GM21786 (cell line): ENCODE measurements at regions not wholly inside any gene's neighbourhood (a gene's known extent, or its start where the extent isn't known, plus 50 kb on each side); places are given as distances from the start of the nearest gene placed in this dataset.
"Not testable (repeated sequence)": the region's sequence is repeated elsewhere in the genome, so short reads cannot be mapped to it uniquely, and the experiment has no call there.

ENCODE experiments used
- ATAC-seq: cut with Tn5 transposase; IDR thresholded peaks from one replicate; pipeline ENCODE4 v1.9.1; 2021; ENCODE audit not compliant: unreplicated experiment

DNA sequence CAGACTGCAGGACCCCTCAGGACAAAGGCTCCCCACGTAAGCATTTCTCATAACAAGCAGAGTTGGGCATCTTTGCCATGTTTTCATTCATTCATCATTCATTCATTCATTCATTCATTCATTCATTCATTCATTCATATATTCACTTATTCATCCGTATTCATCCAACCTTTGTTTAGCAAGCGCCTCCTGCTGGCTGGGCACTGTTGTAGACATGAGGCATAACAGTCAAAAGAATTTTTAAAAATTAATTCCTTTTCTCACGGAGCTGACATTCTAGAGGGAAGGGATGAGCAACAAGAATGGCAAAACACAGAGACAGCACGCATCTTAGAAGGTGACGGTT, 351.7 kb upstream of the TNRC6C start:
- ATAC-seq, result no peak

DNA sequence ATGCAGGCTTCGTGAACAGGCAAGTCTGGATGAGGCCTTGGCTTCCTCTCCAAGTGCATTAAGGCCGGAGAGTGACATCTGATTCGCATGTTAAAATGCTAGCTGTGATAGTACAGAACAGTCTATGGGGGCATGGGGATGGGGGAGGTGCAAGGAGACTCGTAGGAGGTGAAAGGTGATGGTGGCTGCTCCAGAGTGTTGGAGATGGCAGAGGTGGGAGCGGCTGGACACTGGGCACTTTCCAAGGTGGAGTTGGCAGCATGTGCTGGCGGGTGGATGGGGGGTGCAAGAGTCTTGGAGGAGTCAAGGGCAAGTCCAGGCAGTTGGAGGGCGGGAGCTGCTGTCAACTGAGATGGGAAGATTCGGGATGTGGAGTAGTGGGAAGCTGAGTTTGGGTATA, 350.9 kb upstream of the TNRC6C start:
- no peak for ATAC-seq

DNA sequence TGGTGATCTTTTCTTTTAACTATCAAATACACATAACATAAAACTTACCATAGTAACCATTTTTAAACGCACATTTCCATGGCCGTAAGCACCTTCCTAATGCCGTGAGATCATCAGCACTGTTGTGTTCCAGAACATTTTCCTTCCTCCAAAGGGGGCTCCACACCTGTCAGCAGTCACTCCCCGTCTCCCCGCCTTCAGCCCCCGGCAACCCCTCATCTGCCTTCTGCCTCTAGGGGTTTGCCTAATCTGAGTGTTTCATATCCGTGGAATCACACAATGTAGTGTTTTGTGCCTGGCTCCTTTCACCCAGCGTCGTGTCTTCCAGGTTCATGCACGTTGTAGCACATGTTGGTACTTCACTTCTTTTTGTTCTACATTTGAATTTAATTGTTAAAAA, 350.1 kb upstream of the TNRC6C start:
- no peak for ATAC-seq

DNA sequence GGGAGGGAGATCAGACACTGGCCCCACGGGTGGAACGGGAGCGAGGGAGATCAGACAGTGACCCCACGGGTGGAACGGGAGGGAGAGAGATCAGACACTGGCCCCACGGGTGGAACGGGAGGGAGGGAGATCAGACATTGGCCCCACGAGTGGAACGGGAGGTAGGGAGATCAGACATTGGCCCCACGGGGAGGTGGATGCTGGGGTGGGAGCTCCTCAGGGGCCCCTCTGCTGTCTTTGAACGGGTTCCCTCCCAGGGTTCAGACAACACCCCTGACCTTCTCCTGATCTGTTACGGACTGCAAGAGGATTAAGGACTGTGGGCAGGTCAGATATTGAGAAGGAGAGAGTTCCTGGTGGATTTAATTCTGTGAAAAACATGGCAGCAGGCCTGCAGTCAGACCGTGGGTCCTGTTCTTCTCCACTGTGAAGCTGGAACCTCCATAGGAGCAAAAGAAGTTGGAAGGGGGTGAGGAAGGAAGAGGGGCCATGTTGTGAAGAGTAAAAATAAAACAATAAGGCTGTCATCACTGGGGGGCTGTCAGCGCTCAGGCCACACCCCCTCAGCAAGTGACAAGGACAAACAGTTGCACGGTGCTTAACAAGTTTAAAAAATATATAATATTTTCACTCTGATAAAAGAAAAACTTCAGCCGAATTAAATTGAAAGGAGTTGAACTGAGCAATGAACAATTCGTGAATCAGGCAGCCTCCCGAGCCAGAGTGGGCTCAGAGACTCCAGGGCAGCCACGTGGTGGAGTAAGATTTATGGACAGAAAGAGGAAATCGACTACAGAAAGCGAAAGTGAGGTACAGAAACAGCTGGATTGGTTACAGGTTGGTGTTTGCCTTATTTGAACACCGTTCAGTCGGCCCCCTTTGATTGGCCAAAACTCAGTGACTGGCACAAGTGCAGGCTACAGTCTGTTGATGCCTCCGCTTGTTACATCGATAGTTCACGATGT, 348.7 kb upstream of the TNRC6C start:
- ATAC-seq, result no peak

DNA sequence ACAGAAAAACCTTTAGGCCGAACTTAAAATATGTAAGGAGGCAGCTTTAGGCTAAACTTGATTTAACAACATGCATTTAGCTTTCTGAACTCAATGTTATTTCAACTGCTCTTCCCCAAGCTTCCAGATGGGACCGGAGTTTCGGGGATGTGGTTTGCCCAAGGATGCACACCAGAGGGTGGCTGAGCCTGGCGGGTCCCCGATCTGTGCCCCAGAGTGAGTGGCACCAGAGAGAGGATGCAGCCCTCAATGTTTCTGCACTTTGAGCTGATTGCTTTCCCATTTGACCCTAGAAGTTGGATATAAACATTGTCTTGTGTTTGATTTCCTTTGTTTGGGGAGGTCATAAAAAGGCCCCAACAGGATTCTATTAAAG, 348.0 kb upstream of the TNRC6C start:
- no peak for ATAC-seq

DNA sequence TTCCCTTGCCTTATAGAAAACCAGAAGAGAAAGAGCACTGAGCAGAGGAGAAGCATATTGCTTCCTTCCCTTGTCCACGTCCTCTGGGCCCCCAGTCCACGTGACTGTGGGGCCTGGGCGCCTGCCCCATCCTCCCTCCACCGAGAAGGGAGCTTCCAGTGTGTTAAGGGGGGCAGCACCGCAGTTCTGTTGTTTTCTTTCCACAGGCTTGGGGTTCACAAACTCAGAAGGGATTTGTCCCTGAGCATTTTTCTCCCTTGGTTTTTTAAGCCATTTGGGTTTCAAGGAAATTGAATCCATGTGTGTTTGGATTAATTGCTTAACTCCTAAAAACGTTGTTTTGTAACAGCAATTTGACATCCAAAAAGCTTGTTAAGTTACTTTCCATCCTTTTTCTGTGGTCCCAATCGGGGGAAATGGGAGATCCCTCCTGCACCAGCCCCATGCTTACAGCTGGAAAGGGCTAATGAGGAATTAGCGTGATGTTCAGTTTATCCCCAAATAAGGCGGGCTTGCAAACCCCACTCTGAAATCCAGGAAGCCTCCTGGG, 347.5 kb upstream of the TNRC6C start:
- ATAC-seq, result no peak

DNA sequence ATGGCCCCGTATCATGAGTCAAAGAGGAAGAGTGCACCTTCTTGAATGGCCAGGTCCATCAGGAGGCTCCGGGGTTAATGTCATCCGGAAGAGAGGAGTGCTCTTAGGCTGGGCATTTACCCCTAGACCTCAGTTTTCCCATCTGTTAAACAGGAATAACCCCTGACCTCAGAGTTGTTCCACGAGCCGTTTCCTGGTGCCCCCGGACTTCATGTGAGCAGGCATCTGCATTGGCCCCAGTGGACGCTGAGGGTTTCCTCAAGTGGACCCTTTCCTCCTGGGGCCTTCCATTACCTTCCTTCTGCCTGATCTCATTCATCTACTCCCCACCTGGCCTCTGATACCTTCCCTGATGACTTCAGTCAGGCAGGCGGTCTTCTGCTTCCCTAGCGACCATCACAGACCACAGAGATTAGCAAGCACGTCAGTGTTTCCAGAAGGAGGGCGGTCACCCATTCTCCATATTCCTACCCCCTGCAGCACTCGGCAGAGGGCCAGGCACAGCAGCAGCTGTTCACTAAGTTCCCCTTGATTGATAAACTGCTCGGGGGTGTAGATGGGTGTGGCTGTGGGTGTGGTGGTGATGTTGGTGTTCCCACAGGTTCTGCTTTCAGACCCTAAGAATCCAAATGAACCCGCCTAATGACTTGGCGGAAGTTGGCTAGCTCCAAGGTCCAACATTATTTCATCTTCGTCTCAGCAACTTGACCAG, 346.6 kb upstream of the TNRC6C start:
- ATAC-seq, result no peak

DNA sequence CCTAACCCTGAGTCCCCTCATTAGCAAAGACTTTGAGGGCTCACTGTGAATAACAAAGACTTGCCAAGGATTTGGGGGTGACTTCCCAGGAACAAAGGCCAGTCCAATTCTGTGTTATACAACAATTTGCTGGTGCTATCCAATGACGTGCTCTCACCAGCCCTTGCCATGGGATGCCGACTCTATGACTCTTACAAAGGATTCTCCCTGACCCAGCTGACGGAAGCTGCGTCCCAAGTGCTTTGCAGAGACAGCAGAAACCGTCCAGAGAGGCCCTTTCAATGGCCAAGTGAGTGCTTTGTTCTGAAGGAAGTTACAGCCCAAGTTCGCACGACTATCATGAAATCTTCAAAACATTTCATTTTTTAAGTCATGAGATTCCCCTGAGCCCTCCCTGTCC, 345.3 kb upstream of the TNRC6C start:
- no peak for ATAC-seq

DNA sequence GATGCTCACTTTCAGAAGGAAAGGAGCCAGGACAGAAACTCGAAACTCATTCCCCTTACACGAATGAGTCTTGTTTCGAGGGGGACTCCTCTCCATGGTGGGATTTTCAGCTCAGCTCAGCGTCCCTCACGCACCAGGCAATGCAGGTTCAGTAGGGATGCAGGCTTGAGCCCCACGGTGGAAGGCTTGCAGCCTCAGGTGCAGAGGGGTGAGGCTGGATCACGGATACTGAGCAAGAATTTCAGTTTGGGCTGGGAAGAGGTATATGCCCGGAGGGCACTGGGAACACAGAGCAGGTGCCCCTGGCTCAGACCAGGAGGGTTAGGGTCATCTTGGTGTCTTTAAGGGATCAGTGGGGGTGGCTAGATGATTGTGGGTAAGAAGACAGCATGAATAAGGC, 344.9 kb upstream of the TNRC6C start:
- ATAC-seq, result no peak

DNA sequence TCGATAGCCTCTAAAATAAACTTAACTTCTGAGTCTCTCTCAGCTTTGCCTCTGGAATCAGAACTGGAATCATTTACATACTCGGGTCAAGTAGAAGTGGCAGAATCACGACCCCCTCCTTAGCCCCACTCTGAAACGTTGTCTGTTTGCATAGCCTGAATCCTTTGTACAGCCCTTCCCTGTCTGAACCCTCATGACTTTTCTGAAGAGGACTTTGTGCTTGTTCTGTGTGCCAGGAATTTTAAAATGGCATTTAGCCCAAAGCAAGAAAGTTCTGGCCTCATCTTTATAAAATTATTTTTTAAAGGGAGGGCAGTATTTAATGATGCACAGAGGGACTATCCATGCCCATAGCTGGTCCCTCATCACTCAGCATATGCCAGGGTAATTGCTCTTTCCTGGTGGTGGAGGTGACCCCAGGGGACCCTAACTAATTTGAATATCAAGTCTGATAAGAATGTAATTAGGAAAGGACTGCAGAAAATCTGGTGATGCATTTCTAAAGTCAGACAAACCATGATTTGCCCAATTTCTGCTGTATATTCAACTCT, 342.7 kb upstream of the TNRC6C start:
- no peak for ATAC-seq

DNA sequence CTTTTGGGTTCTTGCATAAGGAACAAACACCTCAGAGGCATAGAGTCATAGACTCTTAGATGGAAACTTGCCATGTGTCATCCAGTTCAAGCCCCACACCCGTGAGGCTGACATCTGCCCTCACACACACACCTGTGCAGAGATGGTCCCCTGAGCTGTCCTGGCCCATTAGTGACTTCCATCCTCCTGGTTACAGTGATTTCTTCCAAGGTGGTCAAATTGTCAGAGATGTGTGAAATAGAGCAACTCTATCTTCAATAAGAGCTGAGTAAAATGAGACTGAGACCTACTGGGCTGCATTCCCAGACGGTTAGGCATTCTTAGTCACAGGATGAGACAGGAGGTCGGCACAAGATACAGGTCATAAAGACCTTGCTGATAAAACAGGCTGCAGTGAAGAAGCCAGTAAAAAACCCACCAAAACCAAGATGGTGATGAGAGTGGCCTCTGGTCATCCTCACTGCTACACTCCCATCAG, 342.2 kb upstream of the TNRC6C start:
- ATAC-seq, result no peak

DNA sequence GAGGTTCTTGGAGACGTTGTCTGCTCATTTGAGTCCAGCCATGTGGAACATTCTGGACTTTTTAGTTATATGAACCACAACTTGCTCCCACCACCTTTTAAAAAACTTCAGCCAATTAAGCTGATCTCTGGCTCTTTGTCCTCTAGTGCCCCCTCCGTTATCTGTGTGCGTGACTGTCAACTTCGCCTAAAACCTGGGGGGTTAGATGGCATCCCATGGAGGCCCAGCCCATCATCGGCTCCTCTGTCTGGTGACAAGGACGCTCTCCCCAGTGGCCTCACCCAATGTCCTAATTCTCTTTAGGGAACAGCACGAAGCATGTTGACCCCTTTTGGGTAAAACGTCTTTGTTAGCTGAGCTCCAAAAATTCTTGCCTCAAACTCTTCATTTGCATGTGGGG, 341.0 kb upstream of the TNRC6C start:
- no peak for ATAC-seq

DNA sequence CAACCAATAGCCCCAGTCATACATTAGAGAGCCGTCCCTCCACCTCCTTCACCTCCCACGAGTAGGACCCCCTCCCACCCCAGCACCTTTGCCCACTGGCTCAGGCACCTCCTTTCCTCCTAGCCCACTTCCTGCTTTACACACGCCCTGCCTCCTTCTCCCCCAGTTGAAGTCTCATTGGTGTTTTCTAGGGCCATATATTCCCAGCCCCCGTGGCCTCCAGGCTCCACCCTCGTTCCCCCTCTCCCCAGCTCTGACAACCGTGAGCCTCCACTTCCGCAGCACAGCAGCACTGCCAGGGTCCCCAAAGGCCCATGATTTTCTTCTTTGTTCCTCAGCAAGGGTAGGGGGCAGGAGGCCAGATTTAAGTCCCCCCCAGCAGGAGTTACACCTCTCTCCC, 340.3 kb upstream of the TNRC6C start:
- no peak for ATAC-seq

DNA sequence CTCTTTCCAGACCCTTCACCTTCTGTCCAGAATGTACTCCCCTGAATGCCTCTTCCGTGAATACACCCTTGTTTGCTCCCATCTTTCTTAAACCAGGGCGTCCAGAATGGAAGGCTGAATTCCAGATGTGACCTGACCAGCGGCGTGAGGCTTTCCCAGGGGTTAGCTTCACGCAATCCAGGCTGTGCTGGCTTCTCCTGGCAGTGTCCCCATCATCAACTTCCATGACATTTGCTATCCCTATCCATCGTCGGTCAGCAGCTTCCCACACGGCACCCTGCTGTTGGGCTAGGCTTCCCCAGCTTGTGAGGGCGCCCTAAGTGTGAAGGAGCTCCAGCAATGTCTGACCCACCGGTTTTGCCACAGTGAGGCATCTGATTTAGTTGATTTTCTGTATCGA, 339.8 kb upstream of the TNRC6C start:
- ATAC-seq, result no peak

DNA sequence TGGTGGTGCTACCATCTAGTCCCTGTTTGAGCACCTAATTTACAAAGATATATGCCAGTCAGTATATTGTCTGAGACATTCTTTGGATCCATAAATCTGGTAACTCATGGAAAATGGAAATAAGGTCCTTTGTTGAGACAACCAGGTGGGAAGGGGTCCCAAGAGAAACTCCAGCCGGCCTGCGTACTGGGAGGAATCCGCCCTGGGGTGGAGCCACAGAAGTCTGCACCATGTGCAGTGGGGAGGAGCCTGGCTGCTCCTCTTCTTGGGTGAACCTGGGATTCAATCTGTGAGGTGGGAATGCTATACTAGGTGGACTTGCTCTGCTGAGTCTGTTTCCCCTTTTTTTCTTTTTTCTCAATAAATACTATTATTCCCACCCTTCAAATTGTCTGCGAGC, 339.2 kb upstream of the TNRC6C start:
- no peak for ATAC-seq

DNA sequence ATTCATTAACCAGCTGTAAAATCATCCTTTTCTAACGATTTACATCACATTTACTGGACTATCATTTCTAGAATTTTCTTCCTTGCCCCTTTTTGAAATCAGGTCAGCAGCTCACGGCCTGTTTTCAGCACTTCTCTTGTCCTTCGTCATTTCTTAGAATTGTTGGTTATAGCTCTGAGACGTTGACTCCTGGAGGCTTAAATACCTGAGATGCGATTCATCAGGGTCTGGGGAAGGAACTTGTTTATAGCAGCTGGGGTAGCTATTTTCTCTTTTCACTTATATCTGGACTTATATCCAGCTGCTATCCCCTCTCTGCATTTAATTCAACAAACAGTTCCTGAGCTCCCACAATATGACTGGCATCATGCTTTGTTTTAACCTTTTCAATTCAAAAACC, 338.7 kb upstream of the TNRC6C start:
- ATAC-seq, result no peak

DNA sequence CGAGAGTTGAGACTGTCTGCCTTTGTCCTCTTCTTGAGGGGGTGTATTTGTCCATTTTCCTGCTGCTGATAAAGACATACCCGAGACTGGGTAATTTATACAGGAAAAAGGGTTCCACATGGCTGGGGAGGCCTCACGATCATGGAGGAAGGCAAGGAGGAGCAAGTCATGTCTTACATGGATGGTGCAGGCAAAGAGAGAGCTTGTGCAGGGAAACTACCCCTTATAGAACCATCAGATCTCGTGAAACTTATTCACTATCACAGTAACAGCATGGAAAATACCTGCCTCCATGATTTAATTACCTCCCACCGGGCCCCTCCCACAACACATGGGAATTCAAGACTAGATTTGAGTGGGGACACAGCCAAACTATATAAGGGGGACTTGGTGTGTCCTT, 338.2 kb upstream of the TNRC6C start:
- no peak for ATAC-seq

DNA sequence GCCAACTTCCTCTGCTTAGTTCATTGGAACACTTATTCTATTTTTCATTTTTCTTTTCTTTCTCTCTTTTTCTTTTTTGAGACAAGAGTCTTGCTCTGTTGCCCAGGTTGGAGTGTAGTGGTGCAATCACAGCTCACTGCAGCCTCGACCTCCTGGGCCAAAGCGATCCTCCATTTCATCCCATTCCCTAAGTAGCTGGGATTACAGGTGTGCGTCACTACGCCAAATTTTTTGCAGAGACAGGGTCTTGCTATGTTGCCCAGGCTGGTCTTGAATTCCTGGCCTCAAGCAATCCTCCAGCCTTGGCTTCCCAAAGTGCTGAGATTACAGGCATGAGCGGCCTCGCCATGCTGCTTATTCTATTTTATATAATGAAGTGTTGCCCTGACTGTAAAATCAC, 336.4 kb upstream of the TNRC6C start:
- ATAC-seq, result not testable (repeated sequence)

DNA sequence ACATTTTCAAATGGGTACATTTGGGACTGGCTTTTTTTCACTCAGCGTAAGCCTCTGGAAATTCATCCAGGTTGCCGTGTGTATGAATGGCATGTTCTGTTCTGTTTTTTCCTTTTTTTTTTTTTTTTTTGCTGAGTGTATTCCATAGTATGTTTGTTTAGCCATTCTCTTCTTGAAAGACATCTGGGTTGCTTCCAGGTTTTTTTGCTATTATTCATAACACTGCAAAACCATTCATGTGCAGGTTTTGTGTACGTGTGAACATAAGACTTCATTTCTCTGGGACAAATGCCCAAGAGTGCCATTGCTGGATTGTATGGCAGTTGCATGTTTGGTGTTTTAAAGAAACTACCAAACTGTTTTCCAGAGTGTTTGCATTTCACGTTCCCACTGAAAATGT, 335.9 kb upstream of the TNRC6C start:
- no peak for ATAC-seq

DNA sequence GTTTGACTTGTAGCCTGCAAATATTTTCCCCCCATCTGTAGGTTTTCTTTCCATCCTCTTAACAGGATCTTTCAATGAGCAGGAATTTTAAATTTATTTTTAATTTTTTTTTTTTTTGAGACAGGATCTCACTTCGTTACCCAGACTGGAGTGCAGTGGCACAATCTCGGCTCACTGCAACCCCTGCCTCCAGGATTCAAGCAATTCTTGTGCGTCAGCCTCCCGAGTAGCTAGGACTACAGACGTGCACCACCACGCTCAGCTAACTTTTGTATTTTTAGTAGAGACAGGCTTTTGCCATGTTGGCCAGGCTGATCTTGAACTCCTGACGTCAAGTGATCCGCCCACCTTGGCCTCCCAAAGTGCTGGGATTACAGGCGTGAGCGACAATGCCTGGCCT, 335.2 kb upstream of the TNRC6C start:
- ATAC-seq, result not testable (repeated sequence)

DNA sequence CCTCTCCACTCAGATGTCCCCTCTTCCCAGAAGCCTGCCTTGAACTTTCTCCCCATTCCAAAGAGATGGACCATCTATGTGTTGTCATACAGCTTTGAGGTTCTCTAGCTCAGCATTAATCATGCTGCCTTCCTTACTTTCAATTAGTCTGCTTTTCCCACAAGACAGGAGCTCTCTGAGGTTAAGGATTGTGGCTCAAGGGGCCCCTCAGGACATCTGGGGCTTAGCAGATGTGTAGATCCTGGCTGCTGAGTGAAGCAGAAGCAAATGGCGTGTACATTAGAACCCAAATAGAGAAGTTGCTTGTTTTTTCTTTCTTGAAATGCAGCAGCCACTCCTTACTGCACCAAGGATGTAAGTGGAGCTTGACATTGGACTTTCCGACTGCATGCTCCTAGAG, 330.5 kb upstream of the TNRC6C start:
- no peak for ATAC-seq

DNA sequence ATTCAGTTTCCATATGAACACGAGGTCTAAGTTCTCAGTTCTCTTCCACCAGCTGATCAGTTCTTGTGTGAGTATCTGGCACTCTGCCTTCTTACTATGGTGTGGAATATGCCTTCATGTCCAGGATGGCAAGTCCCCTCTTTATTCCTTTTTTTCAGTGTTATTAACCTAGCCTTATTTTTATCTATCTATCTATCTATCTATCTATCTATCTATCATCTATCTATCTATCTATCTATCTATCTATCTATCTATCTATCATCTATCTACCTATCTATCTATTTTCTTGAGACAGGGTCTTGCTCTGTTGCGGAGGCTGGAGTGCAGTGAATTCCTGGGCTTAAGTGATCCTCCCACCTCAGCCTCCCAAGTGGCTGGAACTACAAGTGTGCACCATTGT, 329.2 kb upstream of the TNRC6C start:
- ATAC-seq, result not testable (repeated sequence)
